Liver (tissue), 3 donors: ENCODE measurements at regions not wholly inside any gene's neighbourhood (a gene's known extent, or its start where the extent isn't known, plus 50 kb on each side); places are given as distances from the start of the nearest gene placed in this dataset.

Source experiments
- EGR1 ChIP-seq, 2 donors: IDR thresholded peaks; 2 replicates each; pipeline ENCODE4 v1.6.1; 2016 to 2018; ENCODE audit warnings: antibody characterized with exemption in 2 of 2, low read depth in 2 of 2
- FOXA1 ChIP-seq: IDR thresholded peaks from 2 replicates; pipeline ENCODE4 v1.6.1; 2016; ENCODE audit warnings: antibody characterized with exemption
- GABPA ChIP-seq, 2 donors: IDR thresholded peaks in 1 of 2; conservative IDR thresholded peaks in 1 of 2; 2 replicates each; pipeline ENCODE4 v1.6.1; 2016; ENCODE audit warnings: antibody characterized with exemption in 2 of 2, mild to moderate bottlenecking in 1 of 2, moderate library complexity in 1 of 2
- HNF4A ChIP-seq, 2 donors: conservative IDR thresholded peaks; 2 replicates each; pipeline ENCODE4 v1.6.1; 2016; ENCODE audit warnings: antibody characterized with exemption in 2 of 2, mild to moderate bottlenecking in 2 of 2
- JUND ChIP-seq, 2 donors: IDR thresholded peaks; 2 replicates each; pipeline ENCODE4 v1.6.1; 2016; ENCODE audit warnings: antibody characterized with exemption in 2 of 2
- RAD21 ChIP-seq, 2 donors: IDR thresholded peaks; 2 replicates each; pipeline ENCODE4 v1.6.1; 2016; ENCODE audit warnings: antibody characterized with exemption in 2 of 2, mild to moderate bottlenecking in 2 of 2
- SP1 ChIP-seq: IDR thresholded peaks from 2 replicates; pipeline ENCODE4 v1.6.1; 2018; ENCODE audit warnings: antibody characterized with exemption, mild to moderate bottlenecking
- TAF1 ChIP-seq: conservative IDR thresholded peaks from 2 replicates; pipeline ENCODE4 v1.6.1; 2016; ENCODE audit warnings: antibody characterized with exemption, mild to moderate bottlenecking
- YY1 ChIP-seq: IDR thresholded peaks from 2 replicates; pipeline ENCODE4 v1.6.1; 2016; ENCODE audit warnings: antibody characterized with exemption, mild to moderate bottlenecking
- TF ChIP-seq, protein P1 (sequence below): fragments of 150-350 bp; IDR thresholded peaks from 2 replicates; pipeline ENCODE4 v1.5.1; 2017; ENCODE audit warnings: improper control_type of control experiment, low read depth, low read length; ENCODE audit not compliant: missing input control
- TF ChIP-seq, protein P2 (sequence below): IDR thresholded peaks from 2 replicates; pipeline ENCODE4 v1.6.1; 2016; ENCODE audit warnings: antibody characterized with exemption, mild to moderate bottlenecking
- TF ChIP-seq, protein P3 (sequence below): IDR thresholded peaks from 2 replicates; pipeline ENCODE4 v1.6.1; 2016; ENCODE audit warnings: antibody characterized with exemption
- TF ChIP-seq, protein P4 (sequence below): IDR thresholded peaks from 2 replicates; pipeline ENCODE4 v1.6.1; 2016; ENCODE audit warnings: antibody characterized with exemption
- donor health status: healthy.
- donor health status: healthy.

DNA sequence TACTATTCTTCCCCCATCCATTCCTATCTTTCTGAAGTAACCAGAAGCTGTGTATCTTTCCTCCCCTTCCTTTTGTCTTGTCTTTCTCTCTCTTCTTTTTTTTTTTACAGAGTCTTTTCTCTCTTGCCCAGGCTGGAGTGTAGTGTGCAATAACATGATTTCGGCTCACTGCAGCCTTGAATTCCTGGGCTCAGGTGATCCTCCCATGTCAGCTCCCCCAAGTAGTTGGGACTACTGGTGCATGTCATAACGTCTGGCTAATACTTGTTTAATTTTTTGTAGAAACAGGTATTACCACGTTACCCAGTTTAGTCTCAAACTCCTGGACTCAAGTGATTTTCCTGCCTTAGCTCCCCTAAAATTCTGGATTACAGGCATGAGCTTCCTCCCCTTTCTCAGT is 86.5 kb downstream of the IGLL5 start:
- TF ChIP-seq, protein P1, sequence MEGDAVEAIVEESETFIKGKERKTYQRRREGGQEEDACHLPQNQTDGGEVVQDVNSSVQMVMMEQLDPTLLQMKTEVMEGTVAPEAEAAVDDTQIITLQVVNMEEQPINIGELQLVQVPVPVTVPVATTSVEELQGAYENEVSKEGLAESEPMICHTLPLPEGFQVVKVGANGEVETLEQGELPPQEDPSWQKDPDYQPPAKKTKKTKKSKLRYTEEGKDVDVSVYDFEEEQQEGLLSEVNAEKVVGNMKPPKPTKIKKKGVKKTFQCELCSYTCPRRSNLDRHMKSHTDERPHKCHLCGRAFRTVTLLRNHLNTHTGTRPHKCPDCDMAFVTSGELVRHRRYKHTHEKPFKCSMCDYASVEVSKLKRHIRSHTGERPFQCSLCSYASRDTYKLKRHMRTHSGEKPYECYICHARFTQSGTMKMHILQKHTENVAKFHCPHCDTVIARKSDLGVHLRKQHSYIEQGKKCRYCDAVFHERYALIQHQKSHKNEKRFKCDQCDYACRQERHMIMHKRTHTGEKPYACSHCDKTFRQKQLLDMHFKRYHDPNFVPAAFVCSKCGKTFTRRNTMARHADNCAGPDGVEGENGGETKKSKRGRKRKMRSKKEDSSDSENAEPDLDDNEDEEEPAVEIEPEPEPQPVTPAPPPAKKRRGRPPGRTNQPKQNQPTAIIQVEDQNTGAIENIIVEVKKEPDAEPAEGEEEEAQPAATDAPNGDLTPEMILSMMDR = no peak
- TF ChIP-seq TAF1 = no peak
- TF ChIP-seq, protein P2, sequence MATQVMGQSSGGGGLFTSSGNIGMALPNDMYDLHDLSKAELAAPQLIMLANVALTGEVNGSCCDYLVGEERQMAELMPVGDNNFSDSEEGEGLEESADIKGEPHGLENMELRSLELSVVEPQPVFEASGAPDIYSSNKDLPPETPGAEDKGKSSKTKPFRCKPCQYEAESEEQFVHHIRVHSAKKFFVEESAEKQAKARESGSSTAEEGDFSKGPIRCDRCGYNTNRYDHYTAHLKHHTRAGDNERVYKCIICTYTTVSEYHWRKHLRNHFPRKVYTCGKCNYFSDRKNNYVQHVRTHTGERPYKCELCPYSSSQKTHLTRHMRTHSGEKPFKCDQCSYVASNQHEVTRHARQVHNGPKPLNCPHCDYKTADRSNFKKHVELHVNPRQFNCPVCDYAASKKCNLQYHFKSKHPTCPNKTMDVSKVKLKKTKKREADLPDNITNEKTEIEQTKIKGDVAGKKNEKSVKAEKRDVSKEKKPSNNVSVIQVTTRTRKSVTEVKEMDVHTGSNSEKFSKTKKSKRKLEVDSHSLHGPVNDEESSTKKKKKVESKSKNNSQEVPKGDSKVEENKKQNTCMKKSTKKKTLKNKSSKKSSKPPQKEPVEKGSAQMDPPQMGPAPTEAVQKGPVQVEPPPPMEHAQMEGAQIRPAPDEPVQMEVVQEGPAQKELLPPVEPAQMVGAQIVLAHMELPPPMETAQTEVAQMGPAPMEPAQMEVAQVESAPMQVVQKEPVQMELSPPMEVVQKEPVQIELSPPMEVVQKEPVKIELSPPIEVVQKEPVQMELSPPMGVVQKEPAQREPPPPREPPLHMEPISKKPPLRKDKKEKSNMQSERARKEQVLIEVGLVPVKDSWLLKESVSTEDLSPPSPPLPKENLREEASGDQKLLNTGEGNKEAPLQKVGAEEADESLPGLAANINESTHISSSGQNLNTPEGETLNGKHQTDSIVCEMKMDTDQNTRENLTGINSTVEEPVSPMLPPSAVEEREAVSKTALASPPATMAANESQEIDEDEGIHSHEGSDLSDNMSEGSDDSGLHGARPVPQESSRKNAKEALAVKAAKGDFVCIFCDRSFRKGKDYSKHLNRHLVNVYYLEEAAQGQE = no peak
- no peak for TF ChIP-seq YY1
- TF ChIP-seq, protein P3, sequence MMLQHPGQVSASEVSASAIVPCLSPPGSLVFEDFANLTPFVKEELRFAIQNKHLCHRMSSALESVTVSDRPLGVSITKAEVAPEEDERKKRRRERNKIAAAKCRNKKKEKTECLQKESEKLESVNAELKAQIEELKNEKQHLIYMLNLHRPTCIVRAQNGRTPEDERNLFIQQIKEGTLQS = no peak
- TF ChIP-seq RAD21 (IDR thresholded peaks at IDR 0.05) = no peak
- TF ChIP-seq SP1 = no peak
- TF ChIP-seq, protein P4, sequence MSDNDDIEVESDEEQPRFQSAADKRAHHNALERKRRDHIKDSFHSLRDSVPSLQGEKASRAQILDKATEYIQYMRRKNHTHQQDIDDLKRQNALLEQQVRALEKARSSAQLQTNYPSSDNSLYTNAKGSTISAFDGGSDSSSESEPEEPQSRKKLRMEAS = no peak
- no peak for TF ChIP-seq GABPA (IDR thresholded peaks at IDR 0.05 in 1 of 2, conservative IDR thresholded peaks at IDR 0.05 in 1 of 2)
- no peak for TF ChIP-seq FOXA1
- no peak for TF ChIP-seq EGR1 (IDR thresholded peaks at IDR 0.05; ENCODE audit: low read depth in 2 of 2)
- no peak for TF ChIP-seq JUND (IDR thresholded peaks at IDR 0.05)
- no peak for TF ChIP-seq HNF4A (conservative IDR thresholded peaks at IDR 0.05)
